ENCODE measurements at regions not wholly inside any gene's neighbourhood (a gene's known extent, or its start where the extent isn't known, plus 50 kb on each side); places are given as distances from the start of the nearest gene placed in this dataset.

GRCh38 chr13:91066745-91067144 is 280.7 kb upstream of the MIR17HG start:
- Histone ChIP-seq H3F3A (ENCODE audit: insufficient read depth) (no peaks in the 10 kb centered on the region), H3K4me2 (ENCODE audit: low read depth, low read length, poor library complexity, severe bottlenecking) (no peak overlapping the region), H3K27ac (ENCODE audit: low read depth, low read length) (no peak overlapping the region), H2AFZ (ENCODE audit: low read depth, low read length, severe bottlenecking) (no peak overlapping the region), H3K9me3 (ENCODE audit: insufficient read depth, low read length) (no peaks in the 10 kb centered on the region), H4K20me1 (ENCODE audit: low read depth, low read length) (no peaks in the 10 kb centered on the region), H3K36me3 (ENCODE audit: low read length) (no peaks in the 10 kb centered on the region), H3K4me3 (ENCODE audit: insufficient read depth, low read length, poor library complexity, severe bottlenecking) (no peak overlapping the region), H3K9me2 (replicated peaks; ENCODE audit: insufficient read depth, low read length) (no peaks in the 10 kb centered on the region), H3K79me2 (ENCODE audit: insufficient read depth, low read length) (no peaks in the 10 kb centered on the region), H3K9ac (ENCODE audit: low read length) (no peak overlapping the region), H3K27me3 (ENCODE audit: low read length) (no peaks in the 10 kb centered on the region)
- TF ChIP-seq EZH2phosphoT487 (conservative IDR thresholded peaks at IDR 0.05; ENCODE audit: low read length) = no peak
- TF ChIP-seq CTCF (IDR thresholded peaks at IDR 0.05; ENCODE audit: insufficient read depth, low read length, poor library complexity, severe bottlenecking) = no peak

GRCh38 chr13:91072486-91072885 is 275.0 kb upstream of the MIR17HG start:
- Histone ChIP-seq H2AFZ (ENCODE audit: low read depth, low read length, severe bottlenecking) (no peak overlapping the region), H3K9me2 (replicated peaks; ENCODE audit: insufficient read depth, low read length) (no peaks in the 10 kb centered on the region; the same call in 1 of the 2 replicates), H3K27me3 (ENCODE audit: low read length) (no peaks in the 10 kb centered on the region), H4K20me1 (ENCODE audit: low read depth, low read length) (no peaks in the 10 kb centered on the region), H3K9me3 (ENCODE audit: insufficient read depth, low read length) (no peaks in the 10 kb centered on the region), H3K36me3 (ENCODE audit: low read length) (no peaks in the 10 kb centered on the region), H3K4me2 (ENCODE audit: low read depth, low read length, poor library complexity, severe bottlenecking) (no peak overlapping the region), H3K27ac (ENCODE audit: low read depth, low read length) (no peak overlapping the region), H3K4me3 (ENCODE audit: insufficient read depth, low read length, poor library complexity, severe bottlenecking) (no peak overlapping the region), H3K79me2 (ENCODE audit: insufficient read depth, low read length) (no peaks in the 10 kb centered on the region), H3K9ac (ENCODE audit: low read length) (no peak overlapping the region), H3F3A (ENCODE audit: insufficient read depth) (no peaks in the 10 kb centered on the region)
- TF ChIP-seq CTCF (IDR thresholded peaks at IDR 0.05; ENCODE audit: insufficient read depth, low read length, poor library complexity, severe bottlenecking) (no peak), EZH2phosphoT487 (conservative IDR thresholded peaks at IDR 0.05; ENCODE audit: low read length) (no peak)

- Histone ChIP-seq H2AFZ (ENCODE audit: low read depth, low read length, severe bottlenecking) (no peak overlapping the region), H3K36me3 (ENCODE audit: low read length) (no peaks in the 10 kb centered on the region), H3K9me2 (replicated peaks; ENCODE audit: insufficient read depth, low read length) (no peaks in the 10 kb centered on the region; the same call in 1 of the 2 replicates), H3F3A (ENCODE audit: insufficient read depth) (no peaks in the 10 kb centered on the region), H3K9ac (ENCODE audit: low read length) (no peak overlapping the region), H3K79me2 (ENCODE audit: insufficient read depth, low read length) (no peaks in the 10 kb centered on the region), H3K27ac (ENCODE audit: low read depth, low read length) (no peak overlapping the region), H3K4me2 (ENCODE audit: low read depth, low read length, poor library complexity, severe bottlenecking) (no peak overlapping the region), H3K27me3 (ENCODE audit: low read length) (no peaks in the 10 kb centered on the region), H3K4me3 (ENCODE audit: insufficient read depth, low read length, poor library complexity, severe bottlenecking) (no peak overlapping the region), H4K20me1 (ENCODE audit: low read depth, low read length) (no peaks in the 10 kb centered on the region), H3K9me3 (ENCODE audit: insufficient read depth, low read length) (no peaks in the 10 kb centered on the region)
- no peak for TF ChIP-seq CTCF (IDR thresholded peaks at IDR 0.05; ENCODE audit: insufficient read depth, low read length, poor library complexity, severe bottlenecking)
- no peak for TF ChIP-seq EZH2phosphoT487 (conservative IDR thresholded peaks at IDR 0.05; ENCODE audit: low read length)
These were observed 273.4 kb upstream of the MIR17HG start for GRCh38 chr13:91074091-91074490.
